ENCODE measurements at regions not wholly inside any gene's neighbourhood (a gene's known extent, or its start where the extent isn't known, plus 50 kb on each side); places are given as distances from the start of the nearest gene placed in this dataset.

DNA sequence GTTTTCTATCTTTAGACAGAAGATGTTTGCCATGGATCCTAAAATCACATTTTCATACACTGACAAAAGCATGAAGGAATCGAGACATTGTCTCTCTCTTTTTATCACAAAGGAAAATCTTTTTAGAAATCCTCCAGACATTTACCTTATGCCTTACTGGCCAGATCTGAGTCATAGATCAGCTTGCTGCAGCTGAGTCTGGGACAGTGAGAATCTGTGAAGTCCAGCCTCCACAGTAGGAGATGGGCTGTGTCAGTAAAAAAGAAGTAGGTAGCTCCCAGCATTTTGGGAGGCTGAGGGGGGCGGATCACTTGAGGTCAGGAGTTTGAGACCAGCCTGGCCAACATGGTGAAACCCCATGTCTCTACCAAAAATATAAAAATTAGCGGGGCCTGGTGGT is 333.4 kb upstream of the ZNF462 start:
- ATAC-seq: peak; percentile 81
- 0 out of 2 replicates have a peak, but pooled peaks have one; percentile 19 for TF ChIP-seq TOX (CRISPR knock-in tag; IDR thresholded peaks at IDR 0.05; ENCODE audit: borderline replicate concordance)
- no peak; the same call in 1 of the 2 replicates for TF ChIP-seq TCF4 (CRISPR knock-in tag; IDR thresholded peaks at IDR 0.05; ENCODE audit: borderline replicate concordance)
- TF ChIP-seq, protein P1, sequence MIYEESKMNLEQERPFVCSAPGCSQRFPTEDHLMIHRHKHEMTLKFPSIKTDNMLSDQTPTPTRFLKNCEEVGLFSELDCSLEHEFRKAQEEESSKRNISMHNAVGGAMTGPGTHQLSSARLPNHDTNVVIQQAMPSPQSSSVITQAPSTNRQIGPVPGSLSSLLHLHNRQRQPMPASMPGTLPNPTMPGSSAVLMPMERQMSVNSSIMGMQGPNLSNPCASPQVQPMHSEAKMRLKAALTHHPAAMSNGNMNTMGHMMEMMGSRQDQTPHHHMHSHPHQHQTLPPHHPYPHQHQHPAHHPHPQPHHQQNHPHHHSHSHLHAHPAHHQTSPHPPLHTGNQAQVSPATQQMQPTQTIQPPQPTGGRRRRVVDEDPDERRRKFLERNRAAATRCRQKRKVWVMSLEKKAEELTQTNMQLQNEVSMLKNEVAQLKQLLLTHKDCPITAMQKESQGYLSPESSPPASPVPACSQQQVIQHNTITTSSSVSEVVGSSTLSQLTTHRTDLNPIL (CRISPR knock-in tag; IDR thresholded peaks at IDR 0.05; ENCODE audit: low read depth): 0 out of 2 replicates have a peak, but pooled peaks have one; percentile 33

DNA sequence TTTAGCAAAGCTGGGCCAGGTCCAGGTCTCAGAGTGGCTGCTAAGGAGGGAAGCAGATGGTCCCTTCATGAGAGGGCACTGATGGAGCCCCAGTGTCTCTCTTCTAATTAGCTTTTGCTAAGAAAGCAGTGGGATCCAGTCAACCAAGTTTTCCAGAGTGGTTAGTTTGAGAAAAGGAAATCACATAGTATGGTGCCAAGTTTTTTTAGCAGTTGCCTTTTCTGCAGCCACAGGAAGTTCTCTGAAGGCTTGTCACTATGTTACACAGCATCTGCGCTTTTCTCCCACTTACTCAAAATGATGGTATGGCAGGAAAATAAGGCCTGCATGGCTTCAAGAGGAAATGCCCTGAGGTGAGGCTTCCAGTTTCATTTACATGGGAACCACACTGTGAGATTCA is 331.5 kb upstream of the ZNF462 start:
- TF ChIP-seq RARB (CRISPR knock-in tag; IDR thresholded peaks at IDR 0.05) (no peak), ISL1 (CRISPR knock-in tag; IDR thresholded peaks at IDR 0.05) (no peak), PPARA (CRISPR knock-in tag; IDR thresholded peaks at IDR 0.05; ENCODE audit: borderline replicate concordance) (no peak), ZNF565 (CRISPR knock-in tag; conservative IDR thresholded peaks at IDR 0.05; ENCODE audit: low read depth) (no peak), GLIS3 (CRISPR knock-in tag; IDR thresholded peaks at IDR 0.05) (no peak), ZFP30 (CRISPR knock-in tag; IDR thresholded peaks at IDR 0.05) (no peak), SNAI2 (CRISPR knock-in tag; IDR thresholded peaks at IDR 0.05) (no peak), TOX (CRISPR knock-in tag; IDR thresholded peaks at IDR 0.05; ENCODE audit: borderline replicate concordance) (no peak), TCF4 (CRISPR knock-in tag; IDR thresholded peaks at IDR 0.05; ENCODE audit: borderline replicate concordance) (no peak)
- TF ChIP-seq, protein P1 (CRISPR knock-in tag; IDR thresholded peaks at IDR 0.05; ENCODE audit: low read depth): no peak
- TF ChIP-seq, protein P2, sequence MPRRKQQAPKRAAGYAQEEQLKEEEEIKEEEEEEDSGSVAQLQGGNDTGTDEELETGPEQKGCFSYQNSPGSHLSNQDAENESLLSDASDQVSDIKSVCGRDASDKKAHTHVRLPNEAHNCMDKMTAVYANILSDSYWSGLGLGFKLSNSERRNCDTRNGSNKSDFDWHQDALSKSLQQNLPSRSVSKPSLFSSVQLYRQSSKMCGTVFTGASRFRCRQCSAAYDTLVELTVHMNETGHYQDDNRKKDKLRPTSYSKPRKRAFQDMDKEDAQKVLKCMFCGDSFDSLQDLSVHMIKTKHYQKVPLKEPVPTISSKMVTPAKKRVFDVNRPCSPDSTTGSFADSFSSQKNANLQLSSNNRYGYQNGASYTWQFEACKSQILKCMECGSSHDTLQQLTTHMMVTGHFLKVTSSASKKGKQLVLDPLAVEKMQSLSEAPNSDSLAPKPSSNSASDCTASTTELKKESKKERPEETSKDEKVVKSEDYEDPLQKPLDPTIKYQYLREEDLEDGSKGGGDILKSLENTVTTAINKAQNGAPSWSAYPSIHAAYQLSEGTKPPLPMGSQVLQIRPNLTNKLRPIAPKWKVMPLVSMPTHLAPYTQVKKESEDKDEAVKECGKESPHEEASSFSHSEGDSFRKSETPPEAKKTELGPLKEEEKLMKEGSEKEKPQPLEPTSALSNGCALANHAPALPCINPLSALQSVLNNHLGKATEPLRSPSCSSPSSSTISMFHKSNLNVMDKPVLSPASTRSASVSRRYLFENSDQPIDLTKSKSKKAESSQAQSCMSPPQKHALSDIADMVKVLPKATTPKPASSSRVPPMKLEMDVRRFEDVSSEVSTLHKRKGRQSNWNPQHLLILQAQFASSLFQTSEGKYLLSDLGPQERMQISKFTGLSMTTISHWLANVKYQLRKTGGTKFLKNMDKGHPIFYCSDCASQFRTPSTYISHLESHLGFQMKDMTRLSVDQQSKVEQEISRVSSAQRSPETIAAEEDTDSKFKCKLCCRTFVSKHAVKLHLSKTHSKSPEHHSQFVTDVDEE (CRISPR knock-in tag; IDR thresholded peaks at IDR 0.05): no peak
- TF ChIP-seq, protein P3, sequence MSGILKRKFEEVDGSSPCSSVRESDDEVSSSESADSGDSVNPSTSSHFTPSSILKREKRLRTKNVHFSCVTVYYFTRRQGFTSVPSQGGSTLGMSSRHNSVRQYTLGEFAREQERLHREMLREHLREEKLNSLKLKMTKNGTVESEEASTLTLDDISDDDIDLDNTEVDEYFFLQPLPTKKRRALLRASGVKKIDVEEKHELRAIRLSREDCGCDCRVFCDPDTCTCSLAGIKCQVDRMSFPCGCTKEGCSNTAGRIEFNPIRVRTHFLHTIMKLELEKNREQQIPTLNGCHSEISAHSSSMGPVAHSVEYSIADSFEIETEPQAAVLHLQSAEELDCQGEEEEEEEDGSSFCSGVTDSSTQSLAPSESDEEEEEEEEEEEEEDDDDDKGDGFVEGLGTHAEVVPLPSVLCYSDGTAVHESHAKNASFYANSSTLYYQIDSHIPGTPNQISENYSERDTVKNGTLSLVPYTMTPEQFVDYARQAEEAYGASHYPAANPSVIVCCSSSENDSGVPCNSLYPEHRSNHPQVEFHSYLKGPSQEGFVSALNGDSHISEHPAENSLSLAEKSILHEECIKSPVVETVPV (CRISPR knock-in tag; IDR thresholded peaks at IDR 0.05): no peak
- ATAC-seq: no peak

DNA sequence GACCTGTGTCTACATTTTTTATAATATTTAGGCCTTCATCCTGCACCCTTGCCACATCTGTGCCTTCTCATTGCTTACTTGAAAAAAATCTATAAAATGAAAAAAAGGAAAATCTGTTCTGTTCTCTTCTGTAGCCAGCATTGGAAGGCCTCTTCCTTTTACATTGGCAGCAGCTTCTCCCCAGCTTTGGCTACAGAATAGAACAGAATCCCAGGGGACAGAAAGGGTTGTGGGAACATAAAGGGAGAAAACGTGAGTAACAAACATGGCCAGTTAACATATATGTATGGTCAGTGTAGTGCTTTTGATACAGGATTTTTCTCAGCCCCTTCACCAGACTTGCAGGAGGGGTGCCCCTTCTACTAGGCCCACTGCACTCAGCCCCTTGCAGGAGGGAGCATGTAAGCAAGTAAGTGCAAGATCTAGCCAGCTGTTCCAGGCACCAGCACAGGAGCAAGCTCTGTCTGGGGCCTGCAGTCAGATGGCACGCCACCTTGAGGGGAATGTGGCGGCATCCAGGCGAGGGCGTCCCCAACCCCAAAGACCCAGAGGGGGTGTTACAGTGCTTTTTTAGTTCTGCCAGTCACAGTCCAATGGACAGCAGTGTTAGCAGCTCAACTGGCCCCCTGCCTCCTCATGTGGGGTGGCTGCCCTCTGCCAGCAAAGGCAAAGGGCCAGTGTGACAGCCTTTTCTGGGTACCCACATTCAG is 330.5 kb upstream of the ZNF462 start:
- TF ChIP-seq, protein P2 (CRISPR knock-in tag; IDR thresholded peaks at IDR 0.05): no peak
- no peak for ATAC-seq

DNA sequence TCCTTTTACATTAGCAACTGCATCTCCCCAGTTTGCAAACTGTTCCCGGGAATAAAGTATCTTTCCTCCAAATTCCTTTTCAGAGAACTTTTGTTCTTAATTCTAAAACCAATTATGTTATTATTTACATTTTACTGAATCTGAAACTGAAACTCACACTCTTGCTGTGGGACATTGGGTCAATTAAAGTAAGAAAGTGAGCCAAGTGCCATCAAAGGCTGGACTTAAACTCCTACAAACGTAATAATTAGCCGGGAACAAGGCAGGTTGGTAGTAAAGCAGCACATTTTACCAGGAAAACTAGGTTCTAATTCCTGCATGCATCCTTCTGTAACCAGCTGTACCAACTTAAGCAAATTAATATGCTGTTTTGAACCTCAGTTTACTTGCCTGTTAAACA is 328.2 kb upstream of the ZNF462 start:
- TF ChIP-seq TOX (CRISPR knock-in tag; IDR thresholded peaks at IDR 0.05; ENCODE audit: borderline replicate concordance) (no peak), ZNF565 (CRISPR knock-in tag; conservative IDR thresholded peaks at IDR 0.05; ENCODE audit: low read depth) (no peak)
- no peak for ATAC-seq

DNA sequence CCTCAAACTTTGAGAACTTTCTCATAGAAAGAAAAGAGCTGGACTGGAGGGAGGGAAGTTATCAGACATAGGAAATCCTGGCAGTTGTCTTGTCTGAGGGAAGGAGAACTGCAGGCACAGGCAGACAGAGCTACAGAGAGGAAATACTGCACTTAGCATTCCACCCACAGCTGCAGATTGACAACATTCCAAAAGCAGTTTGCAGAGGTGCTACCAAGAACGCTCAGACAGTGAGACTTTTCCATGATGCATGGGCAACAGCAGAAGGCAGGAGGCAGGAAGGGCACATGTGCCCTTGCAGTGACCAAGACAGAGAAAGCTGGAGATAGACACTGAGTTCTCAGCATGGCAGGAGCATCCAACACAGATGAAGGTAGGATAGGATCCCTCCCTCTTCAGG is 327.5 kb upstream of the ZNF462 start:
- no peak for ATAC-seq
- TF ChIP-seq, protein P1 (CRISPR knock-in tag; IDR thresholded peaks at IDR 0.05; ENCODE audit: low read depth): no peak
- TF ChIP-seq SNAI2 (CRISPR knock-in tag; IDR thresholded peaks at IDR 0.05) (no peak), ARNTL (CRISPR knock-in tag; IDR thresholded peaks at IDR 0.05; ENCODE audit: borderline replicate concordance, low read depth) (no peak), ZNF565 (CRISPR knock-in tag; conservative IDR thresholded peaks at IDR 0.05; ENCODE audit: low read depth) (no peak), ZNF8 (CRISPR knock-in tag; IDR thresholded peaks at IDR 0.05) (no peak), RARB (CRISPR knock-in tag; IDR thresholded peaks at IDR 0.05) (no peak), OSR1 (CRISPR knock-in tag; IDR thresholded peaks at IDR 0.05) (no peak), TCF4 (CRISPR knock-in tag; IDR thresholded peaks at IDR 0.05; ENCODE audit: borderline replicate concordance) (no peak)
- TF ChIP-seq, protein P4, sequence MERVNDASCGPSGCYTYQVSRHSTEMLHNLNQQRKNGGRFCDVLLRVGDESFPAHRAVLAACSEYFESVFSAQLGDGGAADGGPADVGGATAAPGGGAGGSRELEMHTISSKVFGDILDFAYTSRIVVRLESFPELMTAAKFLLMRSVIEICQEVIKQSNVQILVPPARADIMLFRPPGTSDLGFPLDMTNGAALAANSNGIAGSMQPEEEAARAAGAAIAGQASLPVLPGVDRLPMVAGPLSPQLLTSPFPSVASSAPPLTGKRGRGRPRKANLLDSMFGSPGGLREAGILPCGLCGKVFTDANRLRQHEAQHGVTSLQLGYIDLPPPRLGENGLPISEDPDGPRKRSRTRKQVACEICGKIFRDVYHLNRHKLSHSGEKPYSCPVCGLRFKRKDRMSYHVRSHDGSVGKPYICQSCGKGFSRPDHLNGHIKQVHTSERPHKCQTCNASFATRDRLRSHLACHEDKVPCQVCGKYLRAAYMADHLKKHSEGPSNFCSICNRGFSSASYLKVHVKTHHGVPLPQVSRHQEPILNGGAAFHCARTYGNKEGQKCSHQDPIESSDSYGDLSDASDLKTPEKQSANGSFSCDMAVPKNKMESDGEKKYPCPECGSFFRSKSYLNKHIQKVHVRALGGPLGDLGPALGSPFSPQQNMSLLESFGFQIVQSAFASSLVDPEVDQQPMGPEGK (CRISPR knock-in tag; IDR thresholded peaks at IDR 0.05; ENCODE audit: borderline replicate concordance): no peak
